A204.1 (cell line): ENCODE measurements at regions not wholly inside any gene's neighbourhood (a gene's known extent, or its start where the extent isn't known, plus 50 kb on each side); places are given as distances from the start of the nearest gene placed in this dataset.

Source experiments
- FAIRE-seq: peaks from 2 replicates; lab custom pipeline; 2012; peaks lifted over from hg19 to GRCh38; lab: Jason Lieb, UNC

GRCh38 chr5:165996201-165996875 is 2295.1 kb upstream of the WWC1 start:
- no peak for FAIRE-seq

- FAIRE-seq: no peak
Observed at GRCh38 chr5:165999693-166000320, 2291.6 kb upstream of the WWC1 start.

- FAIRE-seq: no peak
Observed at GRCh38 chr5:166004006-166004405, 2287.4 kb upstream of the WWC1 start.

- no peak for FAIRE-seq
Observed at GRCh38 chr5:166013415-166013814, 2278.0 kb upstream of the WWC1 start.

- FAIRE-seq: no peak
Observed at GRCh38 chr5:166014256-166014655, 2277.2 kb upstream of the WWC1 start.

- no peak for FAIRE-seq
Observed at GRCh38 chr5:166018716-166019115, 2272.7 kb upstream of the WWC1 start.

- FAIRE-seq: no peak
Observed at GRCh38 chr5:166022065-166022464, 2269.4 kb upstream of the WWC1 start.

GRCh38 chr5:166024970-166025369 is 2266.5 kb upstream of the WWC1 start:
- FAIRE-seq: no peak

GRCh38 chr5:166027582-166027981 is 2263.9 kb upstream of the WWC1 start:
- no peak for FAIRE-seq

- FAIRE-seq: no peak
Observed at GRCh38 chr5:166031926-166032325, 2259.5 kb upstream of the WWC1 start.

- no peak for FAIRE-seq
Observed at GRCh38 chr5:166032601-166033000, 2258.8 kb upstream of the WWC1 start.

GRCh38 chr5:166045961-166046360 is 2245.5 kb upstream of the WWC1 start:
- no peak for FAIRE-seq

GRCh38 chr5:166046956-166047355 is 2244.5 kb upstream of the WWC1 start:
- no peak for FAIRE-seq

GRCh38 chr5:166050531-166050930 is 2240.9 kb upstream of the WWC1 start:
- FAIRE-seq: no peak

- FAIRE-seq: no peak
Observed at GRCh38 chr5:166058660-166059059, 2232.8 kb upstream of the WWC1 start.

GRCh38 chr5:166062094-166062493 is 2229.4 kb upstream of the WWC1 start:
- FAIRE-seq: no peak

GRCh38 chr5:166062719-166063118 is 2228.7 kb upstream of the WWC1 start:
- FAIRE-seq: no peak

GRCh38 chr5:166063261-166063660 is 2228.2 kb upstream of the WWC1 start:
- FAIRE-seq: no peak

GRCh38 chr5:166068547-166069335 is 2222.7 kb upstream of the WWC1 start:
- FAIRE-seq: no peak

- no peak for FAIRE-seq
Observed at GRCh38 chr5:166073901-166074581, 2217.4 kb upstream of the WWC1 start.

GRCh38 chr5:166074582-166075481 is 2216.6 kb upstream of the WWC1 start:
- no peak for FAIRE-seq
